Left lung (tissue), 4 donors: ENCODE measurements at regions not wholly inside any gene's neighbourhood (a gene's known extent, or its start where the extent isn't known, plus 50 kb on each side); places are given as distances from the start of the nearest gene placed in this dataset.
A peak's percentile ranks its signal among the peaks of the same experiment; 100 is the strongest.

Source experiments
- ATAC-seq: fragments of 200-7000 bp; cut with Tn5 transposase; one replicate; pipeline ENCODE4 v1.9.1; 2020; ENCODE audit warnings: moderate library complexity
- DNase-seq, 4 donors: peaks; one replicate each; pipeline ENCODE4 v3.0.0-alpha.2; 2013 to 2020
- H3K27ac ChIP-seq, 2 donors: fragments of 200-600 bp; sonication (generic) in 1 of 2; one replicate each; pipeline versions ENCODE4 v1.5.0 to v1.8.0; 2020 to 2021
- H3K27me3 ChIP-seq, 2 donors: fragments of 200-600 bp; sonication (generic) in 1 of 2; one replicate each; pipeline versions ENCODE4 v1.5.0 to v1.8.0; 2020 to 2021
- H3K36me3 ChIP-seq, 2 donors: fragments of 200-600 bp; sonication (generic) in 1 of 2; one replicate each; pipeline versions ENCODE4 v1.5.0 to v1.8.0; 2020 to 2021
- H3K4me1 ChIP-seq, 2 donors: fragments of 200-600 bp; one replicate each; pipeline ENCODE4 v1.8.0; 2021
- H3K4me3 ChIP-seq, 2 donors: fragments of 200-600 bp; sonication (generic) in 1 of 2; one replicate each; pipeline versions ENCODE4 v1.5.0 to v1.8.0; 2020 to 2021; ENCODE audit warnings: mild to moderate bottlenecking in 1 of 2
- H3K9me3 ChIP-seq, 2 donors: fragments of 200-600 bp; sonication (generic) in 1 of 2; one replicate each; pipeline versions ENCODE4 v1.5.0 to v1.8.0; 2020 to 2021
- CTCF ChIP-seq, 2 donors: fragments of 200-600 bp; sonication (generic) in 1 of 2; IDR thresholded peaks; one replicate each; pipeline versions ENCODE4 v1.5.0 to v1.8.0; 2021; ENCODE audit warnings: antibody characterized with exemption in 2 of 2
- intact Hi-C, 2 donors: fragments of 100-400 bp; cut with DNase I; formaldehyde crosslinking; loops; one replicate each; pipeline versions ENCODE4 v1.11.2 to v1.14.2; 2022
- donor health status: DM: no; HTN: yes; CAD: no.
- donor health status: DM: no; HTN: no; CAD: no.

- DNase-seq (peak in 1 of 4 donors; percentile 5), ATAC-seq (no peak)
- H3K27ac ChIP-seq = no peak overlapping the region
- no peak overlapping the region for H3K4me3 ChIP-seq
- no peaks in the 10 kb centered on the region for H3K4me1 ChIP-seq
- intact Hi-C loops = no loop called here
- TF ChIP-seq CTCF (IDR thresholded peaks at IDR 0.05) = no peak
- peaks cover 0 to 4% of the 10 kb centered on the region in 2 donors for H3K27me3 ChIP-seq
- no peaks in the 10 kb centered on the region for H3K9me3 ChIP-seq
- no peaks in the 10 kb centered on the region for H3K36me3 ChIP-seq
Observed at GRCh38 chr2:118539290-118539689, 308.2 kb downstream of the EN1 start.

- no peak overlapping the region for H3K27ac ChIP-seq
- ATAC-seq (no peak), DNase-seq (no peak)
- TF ChIP-seq CTCF (IDR thresholded peaks at IDR 0.05) = no peak
- no peaks in the 10 kb centered on the region for H3K9me3 ChIP-seq
- intact Hi-C loops = no loop called here
- H3K4me3 ChIP-seq = no peak overlapping the region
- no peaks in the 10 kb centered on the region for H3K4me1 ChIP-seq
- H3K36me3 ChIP-seq = no peaks in the 10 kb centered on the region
- no peaks in the 10 kb centered on the region for H3K27me3 ChIP-seq
Observed at GRCh38 chr2:118536306-118536705, 311.1 kb downstream of the EN1 start.

- no peak for TF ChIP-seq CTCF (IDR thresholded peaks at IDR 0.05)
- no peaks in the 10 kb centered on the region for H3K4me1 ChIP-seq
- no peak overlapping the region for H3K27ac ChIP-seq
- ATAC-seq (no peak), DNase-seq (no peak)
- H3K4me3 ChIP-seq = no peak overlapping the region
- H3K9me3 ChIP-seq = no peaks in the 10 kb centered on the region
- intact Hi-C loops = no loop called here
- H3K27me3 ChIP-seq = no peaks in the 10 kb centered on the region
- no peaks in the 10 kb centered on the region for H3K36me3 ChIP-seq
Observed at GRCh38 chr2:118535818-118536212, 311.6 kb downstream of the EN1 start.

GRCh38 chr2:118535171-118535817 lies 312.2 kb downstream of the EN1 start:
- Histone ChIP-seq H3K27ac (no peak overlapping the region), H3K4me3 (no peak overlapping the region), H3K27me3 (no peaks in the 10 kb centered on the region), H3K9me3 (no peaks in the 10 kb centered on the region), H3K4me1 (no peaks in the 10 kb centered on the region), H3K36me3 (no peaks in the 10 kb centered on the region)
- intact Hi-C loops = no loop called here
- TF ChIP-seq CTCF (IDR thresholded peaks at IDR 0.05) = no peak
- DNase-seq (no peak), ATAC-seq (no peak)

- Histone ChIP-seq H3K36me3 (no peaks in the 10 kb centered on the region), H3K9me3 (no peaks in the 10 kb centered on the region), H3K27me3 (no peaks in the 10 kb centered on the region), H3K27ac (no peak overlapping the region), H3K4me3 (no peak overlapping the region), H3K4me1 (no peaks in the 10 kb centered on the region)
- intact Hi-C loops = no loop called here
- DNase-seq = no peak
- no peak for ATAC-seq
- no peak for TF ChIP-seq CTCF (IDR thresholded peaks at IDR 0.05)
Observed at GRCh38 chr2:118530976-118531375, 316.5 kb downstream of the EN1 start.
